CD14-positive monocyte (primary cell): ENCODE measurements at regions not wholly inside any gene's neighbourhood (a gene's known extent, or its start where the extent isn't known, plus 50 kb on each side); places are given as distances from the start of the nearest gene placed in this dataset.

Experiments
- DNase-seq, 3 donors: peaks; one replicate each; pipeline ENCODE4 v3.0.0-alpha.2; 2011 to 2022
- H2AFZ ChIP-seq: 2 replicates; pipeline ENCODE4 v1.6.0; 2012; ENCODE audit warnings: mild to moderate bottlenecking, low read depth, low read length, inconsistent platforms; ENCODE audit not compliant: insufficient read depth, poor library complexity, severe bottlenecking
- H3K27ac ChIP-seq, 2 donors: 1 replicate in 1 of 2; 2 replicates in 1 of 2; pipeline ENCODE4 v1.5.1; 2012 to 2013; ENCODE audit warnings: low read length in 2 of 2, control low read depth in 1 of 2, inconsistent platforms in 1 of 2, low read depth in 1 of 2, mild to moderate bottlenecking in 1 of 2
- H3K27me3 ChIP-seq, 2 donors: one replicate each; pipeline versions ENCODE4 v1.6.0 to v1.6.1; 2011 to 2013; ENCODE audit warnings: low read length in 2 of 2; ENCODE audit not compliant: control insufficient read depth in 2 of 2, insufficient read depth in 2 of 2
- H3K36me3 ChIP-seq, 2 donors: replicated peaks in 1 of 2; 1 replicate in 1 of 2; 2 replicates in 1 of 2; pipeline versions ENCODE4 v1.5.1 to v1.6.1; 2012 to 2013; ENCODE audit warnings: low read length in 2 of 2, control low read depth in 1 of 2, inconsistent platforms in 1 of 2, mild to moderate bottlenecking in 1 of 2; ENCODE audit not compliant: insufficient read depth in 2 of 2, control insufficient read depth in 1 of 2
- H3K4me1 ChIP-seq, 2 donors: 1 replicate in 1 of 2; 2 replicates in 1 of 2; pipeline versions ENCODE4 v1.5.1 to v1.6.1; 2012 to 2013; ENCODE audit warnings: low read length in 2 of 2, control low read depth in 1 of 2, inconsistent platforms in 1 of 2, mild to moderate bottlenecking in 1 of 2, moderate library complexity in 1 of 2; ENCODE audit not compliant: insufficient read depth in 2 of 2, control insufficient read depth in 1 of 2
- H3K4me2 ChIP-seq: replicated peaks from 2 replicates; pipeline ENCODE3; 2012; ENCODE audit warnings: low read length, moderate library complexity, mild to moderate bottlenecking; ENCODE audit not compliant: poor library complexity, severe bottlenecking; ENCODE audit errors: extremely low read depth
- H3K4me3 ChIP-seq, 3 experiments: fragments of 200-600 bp in 1 of 3; sonication (generic) in 1 of 3; replicated peaks in 1 of 3; 1 replicate in 2 of 3; 2 replicates in 1 of 3; pipeline ENCODE4 v1.5.1; 2011 to 2013; ENCODE audit warnings: low read length in 3 of 3, mild to moderate bottlenecking in 3 of 3, control low read depth in 2 of 3, low read depth in 2 of 3, inconsistent platforms in 1 of 3, moderate library complexity in 1 of 3
- H3K79me2 ChIP-seq: 2 replicates; pipeline ENCODE4 v1.6.0; 2012; ENCODE audit warnings: mild to moderate bottlenecking, control low read depth, inconsistent platforms, low read length, moderate library complexity; ENCODE audit not compliant: insufficient read depth
- H3K9ac ChIP-seq: 2 replicates; pipeline ENCODE4 v1.6.0; 2017; ENCODE audit warnings: low read length, mild to moderate bottlenecking; ENCODE audit not compliant: insufficient read depth, poor library complexity, severe bottlenecking
- H3K9me3 ChIP-seq, 2 donors: replicated peaks in 1 of 2; 1 replicate in 1 of 2; 2 replicates in 1 of 2; pipeline versions ENCODE4 v1.5.1 to v1.6.1; 2012 to 2013; ENCODE audit warnings: low read length in 2 of 2, control low read depth in 1 of 2; ENCODE audit not compliant: control insufficient read depth in 1 of 2, insufficient read depth in 1 of 2
- H4K20me1 ChIP-seq: 2 replicates; pipeline ENCODE4 v1.6.0; 2012; ENCODE audit warnings: mild to moderate bottlenecking, low read length, control low read depth, moderate library complexity; ENCODE audit not compliant: insufficient read depth
- H3K27ac Mint-ChIP-seq, 7 donors: one replicate each; pipeline ENCODE4 v1.8.0; 2020; ENCODE audit warnings: mild to moderate bottlenecking in 7 of 7, mixed read lengths in 7 of 7, moderate library complexity in 6 of 7, inconsistent platforms in 2 of 7
- H3K27me3 Mint-ChIP-seq, 3 donors: one replicate each; pipeline ENCODE4 v1.8.0; 2021 to 2022; ENCODE audit warnings: low read depth in 3 of 3, mild to moderate bottlenecking in 3 of 3, mixed read lengths in 3 of 3, moderate library complexity in 3 of 3, inconsistent platforms in 1 of 3
- H3K36me3 Mint-ChIP-seq, 2 donors: one replicate each; pipeline ENCODE4 v1.8.0; 2020; ENCODE audit warnings: mixed read lengths in 2 of 2, inconsistent platforms in 1 of 2, mild to moderate bottlenecking in 1 of 2
- H3K4me1 Mint-ChIP-seq: one replicate; pipeline ENCODE4 v1.8.0; 2020; ENCODE audit warnings: mild to moderate bottlenecking, mixed read lengths
- H3K4me3 Mint-ChIP-seq, 2 donors: one replicate each; pipeline ENCODE4 v1.8.0; 2020; ENCODE audit warnings: mild to moderate bottlenecking in 2 of 2, mixed read lengths in 2 of 2, moderate library complexity in 1 of 2
- H3K9me3 Mint-ChIP-seq, 7 donors: one replicate each; pipeline ENCODE4 v1.8.0; 2020 to 2022; ENCODE audit warnings: mixed read lengths in 7 of 7, mild to moderate bottlenecking in 6 of 7, moderate library complexity in 6 of 7, inconsistent platforms in 2 of 7
- CTCF ChIP-seq: fragments of 200-600 bp; IDR thresholded peaks from one replicate; pipeline ENCODE4 v1.8.0; 2022; ENCODE audit warnings: antibody characterized with exemption, mild to moderate bottlenecking
- WGBS: methylation state at CpG from one replicate; pipeline ENCODE4 v1.1.5; 2013; ENCODE audit warnings: missing lambda C conversion rate; ENCODE audit not compliant: insufficient coverage; 5-methylcytosine and 5-hydroxymethylcytosine counted together
- intact Hi-C, 2 donors: fragments of 100-400 bp; cut with micrococcal nuclease; formaldehyde crosslinking; loops; one replicate each; pipeline versions ENCODE4 v1.15.0 to v1.15.1; 2023

- Histone ChIP-seq H3K27ac (no peak overlapping the region), H4K20me1 (no peaks in the 10 kb centered on the region), H3K9ac (no peak overlapping the region), H3K27me3 (no peaks in the 10 kb centered on the region), H3K4me3 (no peak overlapping the region), H3K4me2 (no peak overlapping the region), H2AFZ (no peak overlapping the region), H3K36me3 (no peaks in the 10 kb centered on the region), H3K79me2 (no peaks in the 10 kb centered on the region), H3K9me3 (no peaks in the 10 kb centered on the region), H3K4me1 (no peaks in the 10 kb centered on the region)
- no peak overlapping the region for H3K27ac Mint-ChIP-seq
- intact Hi-C loops: no loop called here
- no peaks in the 10 kb centered on the region for H3K36me3 Mint-ChIP-seq
- no peak for TF ChIP-seq CTCF
- H3K9me3 Mint-ChIP-seq: peaks cover 0 to 3% (median 2%) of the 10 kb centered on the region in 7 donors
- no peak for DNase-seq
- no peak overlapping the region for H3K4me3 Mint-ChIP-seq
- WGBS: 93% methylated on average over 5 of the region's 5 CpGs
- peaks cover 0 to 1% (median 0%) of the 10 kb centered on the region in 3 donors for H3K27me3 Mint-ChIP-seq
- H3K4me1 Mint-ChIP-seq: no peaks in the 10 kb centered on the region
These were observed 336.8 kb upstream of the TMEM132C start for GRCh38 chr12:127930122-127930521.

- H3K27ac Mint-ChIP-seq: no peak overlapping the region
- H3K9me3 Mint-ChIP-seq: peaks cover 0 to 11% (median 4%) of the 10 kb centered on the region in 7 donors
- peaks cover 0 to 5% of the 10 kb centered on the region in 2 donors for H3K9me3 ChIP-seq
- H3K4me1 Mint-ChIP-seq: no peaks in the 10 kb centered on the region
- no peak for TF ChIP-seq CTCF
- no peak overlapping the region for H3K27ac ChIP-seq
- H3K4me3 ChIP-seq: no peak overlapping the region
- H3K4me3 Mint-ChIP-seq: no peak overlapping the region
- H3K79me2 ChIP-seq: no peaks in the 10 kb centered on the region
- H3K9ac ChIP-seq: no peak overlapping the region
- H3K36me3 Mint-ChIP-seq: no peaks in the 10 kb centered on the region
- DNase-seq: no peak
- WGBS: no CpG with 5 or more reads among the region's 1 CpG
- H3K4me2 ChIP-seq: no peak overlapping the region
- H4K20me1 ChIP-seq: no peaks in the 10 kb centered on the region
- no peaks in the 10 kb centered on the region for H3K4me1 ChIP-seq
- H3K27me3 Mint-ChIP-seq: no peaks in the 10 kb centered on the region
- intact Hi-C loops: no loop called here
- H2AFZ ChIP-seq: no peak overlapping the region
- no peaks in the 10 kb centered on the region for H3K36me3 ChIP-seq
- H3K27me3 ChIP-seq: no peaks in the 10 kb centered on the region
These were observed 332.6 kb upstream of the TMEM132C start for GRCh38 chr12:127934409-127934808.
